NOMO-1 treated with dmso at 0.1 percent for 144 hours (cell line): ENCODE measurements at regions not wholly inside any gene's neighbourhood (a gene's known extent, or its start where the extent isn't known, plus 50 kb on each side); places are given as distances from the start of the nearest gene placed in this dataset.

ENCODE experiments used
- DNase-seq: peaks from one replicate; lab custom pipeline; 2025; ENCODE audit not compliant: unreplicated experiment; lab: John Stamatoyannopoulos, UW

DNA sequence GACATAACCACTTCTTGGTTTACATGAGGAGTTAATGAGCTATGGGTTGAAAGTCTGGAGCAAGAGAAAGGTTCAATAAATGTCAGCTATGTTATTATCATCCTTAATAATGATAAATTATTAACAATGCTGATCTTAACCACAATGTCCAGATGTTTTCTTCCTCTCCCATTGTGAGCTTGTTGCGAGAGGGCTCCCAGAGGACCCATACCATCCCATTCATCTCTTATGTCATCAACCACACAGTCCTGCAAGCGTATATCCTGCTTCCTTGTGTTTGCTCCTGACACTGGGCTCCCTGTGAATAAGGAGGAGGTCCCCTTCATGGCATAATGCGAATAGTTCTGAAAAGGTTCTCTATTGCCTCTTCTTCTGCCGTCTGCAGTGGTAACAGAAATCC, 266.8 kb downstream of the TLE3 start:
- DNase-seq, result no peak

GRCh38 chr15:69834267-69834666, 263.4 kb downstream of the TLE3 start:
- DNase-seq, result no peak

DNA sequence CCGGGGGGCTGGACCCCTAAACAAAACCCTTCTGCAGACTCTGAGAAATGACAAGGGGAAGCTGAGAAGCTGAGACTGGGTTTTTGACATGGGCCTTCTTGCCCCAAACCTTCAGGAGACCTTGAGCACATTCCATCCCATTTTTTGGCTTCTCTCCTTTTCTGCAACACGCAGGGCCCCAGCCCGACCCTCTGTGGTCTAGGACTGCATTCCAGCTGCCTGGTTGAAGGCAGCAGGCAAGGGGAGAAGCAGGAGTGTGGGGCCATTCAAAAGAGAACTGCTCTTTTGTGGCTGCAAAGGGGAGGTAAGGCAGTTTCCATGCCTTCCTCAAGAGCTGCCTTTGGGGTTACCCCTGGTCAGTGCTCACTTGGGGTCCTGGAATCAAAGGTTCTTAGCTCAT, 263.0 kb downstream of the TLE3 start:
- no peak for DNase-seq

DNA sequence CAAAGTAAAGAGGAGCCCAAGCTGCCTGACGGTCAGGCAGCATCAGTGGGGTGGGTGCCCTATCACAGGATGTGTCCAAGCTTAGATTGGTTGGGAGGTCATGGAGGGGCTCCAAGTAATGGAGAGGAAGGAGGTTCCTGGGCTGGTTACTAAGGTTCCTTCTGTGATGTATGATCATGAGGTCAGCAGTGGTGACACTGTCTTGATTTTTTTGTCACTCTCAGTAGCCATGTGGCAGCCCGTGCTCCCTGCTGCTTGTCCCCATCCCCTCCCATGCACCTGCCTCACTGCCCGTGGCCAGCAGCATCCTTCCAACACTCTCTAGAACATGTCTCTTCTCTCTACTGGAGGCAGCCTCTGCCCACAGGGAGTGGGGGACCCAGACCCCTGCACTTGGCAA, 261.7 kb downstream of the TLE3 start:
- DNase-seq, result no peak

GRCh38 chr15:69836526-69837230, 261.0 kb downstream of the TLE3 start:
- no peak for DNase-seq

GRCh38 chr15:69838338-69838737, 259.4 kb downstream of the TLE3 start:
- DNase-seq, result no peak

GRCh38 chr15:69838994-69839393, 258.7 kb downstream of the TLE3 start:
- no peak for DNase-seq

GRCh38 chr15:69841113-69841828, 256.4 kb downstream of the TLE3 start:
- DNase-seq, result no peak

- no peak for DNase-seq
These were observed 254.9 kb downstream of the TLE3 start for GRCh38 chr15:69842851-69843250.

- no peak for DNase-seq
These were observed 254.3 kb downstream of the TLE3 start for GRCh38 chr15:69843276-69843899.

DNA sequence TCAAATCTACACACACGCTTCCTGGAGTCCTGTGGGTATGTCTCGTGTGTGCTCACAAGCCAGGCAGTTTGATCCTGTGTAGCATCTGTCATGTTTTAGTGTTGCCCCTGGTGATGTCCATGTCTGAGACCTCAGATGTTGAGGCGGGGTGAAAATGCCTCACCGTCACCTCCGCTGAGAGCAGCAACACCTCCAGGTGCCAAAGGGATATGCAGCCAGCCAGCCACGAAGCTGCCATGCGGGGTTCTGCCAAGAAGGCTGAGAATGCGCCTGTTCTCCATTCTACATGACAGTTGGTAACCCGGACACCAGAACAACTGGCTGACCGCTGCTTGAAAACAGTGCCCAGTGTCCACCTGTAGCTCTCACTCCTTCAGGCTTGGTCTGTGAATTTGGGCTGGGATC, 253.8 kb downstream of the TLE3 start:
- DNase-seq, result no peak

DNA sequence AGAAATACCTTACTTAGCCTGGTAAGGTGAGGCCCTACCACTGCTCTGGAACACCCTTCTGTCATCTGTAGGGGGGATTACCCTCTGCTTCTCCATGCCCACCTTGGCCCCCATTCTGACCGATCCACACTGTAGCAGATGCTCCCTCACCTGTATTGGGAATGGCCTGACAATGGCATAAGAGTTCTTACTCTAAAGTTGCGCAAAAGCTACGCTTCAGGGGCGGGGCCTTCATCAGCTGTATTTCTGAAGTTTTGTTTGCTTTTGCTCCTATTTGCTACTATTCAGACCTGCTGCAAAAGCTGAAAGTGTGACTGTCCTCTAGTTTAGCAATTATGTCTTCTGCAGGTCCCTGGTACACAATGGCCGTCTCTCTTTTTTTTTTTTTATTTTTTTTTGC, 252.6 kb downstream of the TLE3 start:
- no peak for DNase-seq

- DNase-seq, result no peak
These were observed 250.1 kb downstream of the TLE3 start for GRCh38 chr15:69847625-69848024.

GRCh38 chr15:69848096-69848495, 249.6 kb downstream of the TLE3 start:
- no peak for DNase-seq

GRCh38 chr15:69848551-69849231, 249.0 kb downstream of the TLE3 start:
- no peak for DNase-seq

GRCh38 chr15:69849232-69849610, 248.5 kb downstream of the TLE3 start:
- DNase-seq, result no peak

DNA sequence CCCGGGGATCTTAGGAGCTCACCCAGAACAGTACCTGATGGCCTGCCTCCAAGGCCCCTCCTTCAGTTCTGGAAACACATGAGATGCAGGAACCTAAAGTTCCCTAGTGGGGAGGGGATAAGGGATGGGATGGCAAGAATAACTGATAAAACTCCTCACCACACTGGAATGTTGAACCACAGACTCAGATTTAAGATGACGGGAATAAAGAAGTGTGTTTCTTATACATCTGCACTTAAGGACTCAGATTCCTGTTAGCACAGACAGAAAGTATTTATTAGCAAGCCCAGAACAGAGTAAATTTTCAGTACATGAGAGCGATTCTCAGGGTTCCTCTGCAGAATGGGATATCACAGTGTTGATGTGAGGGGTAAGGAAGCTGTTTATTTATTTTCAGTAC, 245.2 kb downstream of the TLE3 start:
- DNase-seq, result no peak

DNA sequence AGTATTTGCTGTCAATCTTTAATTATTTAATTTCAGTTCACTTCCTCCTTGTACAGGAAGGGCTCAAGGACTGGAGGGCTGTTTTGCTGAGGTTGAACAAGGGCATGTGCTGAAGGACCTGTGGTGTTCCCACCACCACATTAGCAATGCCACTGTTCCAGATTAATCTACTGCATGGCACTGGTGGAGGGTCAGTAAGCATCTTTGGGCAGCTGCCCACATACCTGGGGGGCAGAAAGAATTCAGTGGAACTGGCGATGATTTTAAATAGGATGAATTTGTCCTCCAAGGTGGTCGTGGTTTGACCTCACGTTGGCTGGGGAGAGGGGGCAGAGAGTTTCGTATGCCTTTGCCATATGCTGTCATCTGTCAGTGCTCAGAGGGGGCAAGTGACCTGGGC, 244.8 kb downstream of the TLE3 start:
- DNase-seq, result no peak

DNA sequence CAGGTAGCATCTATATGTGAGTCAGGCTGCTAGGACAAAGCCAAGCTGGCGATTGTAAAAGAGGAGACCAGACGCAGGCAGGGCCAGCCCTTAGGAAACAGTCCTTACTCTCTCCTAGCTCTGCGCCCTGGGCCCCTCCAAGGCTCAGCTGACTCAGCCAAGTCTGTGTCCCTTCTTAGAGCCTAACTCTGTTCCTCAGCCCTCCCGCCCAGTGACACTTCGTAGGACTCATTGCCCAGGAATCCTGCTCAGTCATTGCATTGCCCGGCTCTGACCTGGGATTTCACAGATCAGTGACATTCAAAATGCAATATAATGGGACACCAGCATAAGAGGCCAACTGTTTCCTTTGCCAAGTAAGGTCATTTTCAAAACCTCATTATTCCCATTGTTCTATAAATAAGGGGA, 244.2 kb downstream of the TLE3 start:
- no peak for DNase-seq

- DNase-seq, result no peak
These were observed 243.7 kb downstream of the TLE3 start for GRCh38 chr15:69854001-69854400.

GRCh38 chr15:69854521-69855181, 243.1 kb downstream of the TLE3 start:
- no peak for DNase-seq
